HG03280 (cell line): ENCODE measurements at regions not wholly inside any gene's neighbourhood (a gene's known extent, or its start where the extent isn't known, plus 50 kb on each side); places are given as distances from the start of the nearest gene placed in this dataset.
A peak's percentile ranks its signal among the peaks of the same experiment; 100 is the strongest.

Source experiments
- ATAC-seq: cut with Tn5 transposase; IDR thresholded peaks from one replicate; pipeline ENCODE4 v1.9.1; 2021; ENCODE audit warnings: mild to moderate bottlenecking, moderate library complexity; ENCODE audit not compliant: unreplicated experiment

GRCh38 chr3:113051787-113052186, 61.0 kb downstream of the GTPBP8 start:
- peak; percentile 20 for ATAC-seq

DNA sequence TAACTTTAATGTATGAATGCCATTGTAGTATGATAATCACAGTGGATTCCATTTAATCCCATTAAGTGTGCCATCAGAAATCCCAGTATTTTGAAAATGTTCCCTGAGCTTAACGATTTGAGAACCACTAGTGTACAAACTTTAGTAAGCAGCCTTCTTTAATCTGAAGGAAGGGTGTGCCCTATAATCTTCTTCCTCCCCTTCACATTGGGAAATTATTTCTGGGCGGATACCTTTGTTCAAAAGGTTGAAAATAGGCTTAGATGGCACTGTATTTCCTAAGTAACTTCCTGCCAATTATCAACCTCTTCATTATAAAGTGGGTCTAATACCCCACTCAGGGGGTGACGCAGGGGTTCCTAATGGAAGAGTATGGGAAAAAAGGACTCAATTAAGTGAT, 62.4 kb downstream of the GTPBP8 start:
- no peak for ATAC-seq

DNA sequence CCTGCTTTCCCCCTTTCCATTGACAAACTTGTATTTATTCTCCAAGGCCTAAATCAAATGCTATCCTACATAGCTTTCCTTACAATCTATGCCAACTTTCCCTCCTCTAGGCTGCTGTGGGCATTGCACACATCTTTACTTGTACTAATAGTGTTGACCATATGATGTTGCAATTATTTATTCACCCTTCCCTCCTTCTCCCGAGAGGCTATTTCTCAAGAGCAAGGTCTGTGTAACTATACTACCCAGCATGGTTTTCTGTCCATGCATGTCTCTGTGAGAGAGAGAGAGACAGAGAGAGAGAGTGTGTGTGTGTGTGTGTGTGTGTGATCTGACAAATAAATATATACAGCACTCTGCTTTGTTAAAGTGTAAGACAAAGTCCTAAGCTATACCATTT, 63.8 kb downstream of the GTPBP8 start:
- ATAC-seq = no peak

DNA sequence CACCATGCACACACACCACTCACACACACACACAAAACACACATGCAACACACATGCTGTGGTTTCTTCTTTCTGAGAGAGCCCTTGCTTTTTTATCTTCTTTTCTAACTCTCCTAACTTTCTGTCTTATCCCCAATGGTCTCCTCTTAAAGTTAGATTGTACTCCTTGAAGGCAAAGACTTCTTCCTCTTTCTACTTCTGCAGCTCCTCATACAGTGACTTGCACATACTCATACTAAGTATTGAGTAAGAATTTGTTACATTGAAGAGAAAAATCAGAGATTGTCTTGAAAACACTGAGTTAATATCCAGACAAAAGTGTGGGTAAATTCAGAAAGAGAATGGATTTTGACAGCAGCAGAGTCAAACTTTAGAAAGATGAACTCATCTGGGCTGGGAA, 64.4 kb downstream of the GTPBP8 start:
- no peak for ATAC-seq

GRCh38 chr3:113055961-113056360, 65.2 kb downstream of the GTPBP8 start:
- ATAC-seq = no peak

- ATAC-seq = peak; percentile 78
Measured at GRCh38 chr3:113057117-113057516, 66.3 kb downstream of the GTPBP8 start.

- ATAC-seq = no peak
Measured at GRCh38 chr3:113058188-113058587, 67.4 kb downstream of the GTPBP8 start.

DNA sequence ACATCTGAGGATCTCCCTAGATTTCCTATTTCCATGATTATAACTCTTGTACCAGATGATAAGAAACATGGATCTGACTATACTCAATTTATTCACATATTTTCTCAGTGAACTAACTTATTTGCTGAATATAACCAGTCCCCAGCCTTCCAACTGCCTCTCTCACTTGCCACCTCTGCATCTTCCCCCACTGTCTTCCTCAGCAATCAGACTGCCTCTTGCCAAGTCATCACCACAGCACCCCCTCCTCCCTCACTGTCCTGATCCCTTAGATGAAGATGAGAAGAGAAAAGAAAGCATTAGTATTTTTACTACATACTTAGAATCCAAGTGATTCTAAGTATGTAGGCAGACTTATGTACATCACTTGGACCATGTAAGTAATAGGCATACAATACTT, 71.9 kb downstream of the GTPBP8 start:
- no peak for ATAC-seq

DNA sequence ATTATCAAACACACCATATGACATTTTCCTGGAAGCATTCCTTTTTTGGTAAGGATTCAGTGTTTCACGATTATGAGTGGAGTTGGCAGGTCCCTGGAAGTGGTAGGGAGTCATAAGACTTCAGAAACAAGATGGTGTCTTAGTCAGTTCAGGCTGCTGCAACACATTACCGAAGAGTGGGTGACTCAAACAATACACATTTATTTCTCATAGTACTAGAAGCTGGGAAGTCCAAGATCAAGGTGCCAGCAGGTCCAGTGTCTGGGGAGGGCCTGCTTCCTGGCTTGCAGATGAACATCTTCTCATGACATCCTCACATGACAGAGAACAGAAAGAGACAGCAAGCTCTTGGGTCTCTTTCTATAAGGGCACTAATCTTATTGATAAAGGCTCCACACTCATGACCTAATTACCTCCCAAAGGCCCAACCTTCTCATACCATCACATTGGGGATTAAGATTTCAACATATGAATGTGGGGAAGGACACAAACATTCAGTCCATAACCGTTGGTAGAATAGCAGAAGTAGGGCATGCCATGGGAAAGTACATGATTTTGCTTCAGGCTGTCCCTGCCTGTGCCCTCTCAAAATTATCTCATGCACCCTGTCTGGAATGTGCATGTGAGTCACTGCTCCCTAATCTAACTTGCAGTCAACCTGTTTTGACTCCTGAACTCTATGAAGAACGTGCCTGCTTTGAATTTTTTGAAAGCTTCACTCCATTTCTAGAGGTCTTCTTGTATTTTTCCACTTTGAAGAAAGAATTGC, 72.5 kb downstream of the GTPBP8 start:
- no peak for ATAC-seq

GRCh38 chr3:113064183-113064582, 73.4 kb downstream of the GTPBP8 start:
- no peak for ATAC-seq

GRCh38 chr3:113065336-113065735, 74.6 kb downstream of the GTPBP8 start:
- no peak for ATAC-seq

DNA sequence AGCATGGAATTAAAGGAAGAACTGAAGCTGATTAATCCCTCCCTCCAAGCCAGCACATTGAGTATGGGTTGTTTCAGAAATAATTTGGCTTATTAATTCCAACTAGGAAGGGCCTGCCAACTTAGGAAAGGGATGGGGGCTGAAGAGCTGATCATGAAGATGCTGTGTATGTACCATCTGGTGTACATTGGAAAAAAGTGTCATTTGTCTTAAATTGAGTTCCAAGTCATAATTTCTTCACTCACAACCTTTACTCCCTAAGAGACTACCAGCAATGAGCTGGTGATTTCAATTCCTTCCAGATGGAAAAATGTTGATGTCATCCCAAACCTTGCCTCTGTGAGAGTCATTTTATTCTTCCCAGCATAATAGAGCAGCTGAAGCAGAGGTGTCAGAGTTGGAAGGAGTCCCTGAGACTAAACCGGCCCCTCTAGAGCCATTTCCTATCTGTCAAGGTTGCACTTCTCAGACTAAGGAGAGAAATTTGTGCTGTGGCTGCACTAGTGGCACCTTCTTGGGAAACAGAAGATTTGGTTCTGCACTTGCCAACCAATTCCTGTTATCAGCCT, 79.4 kb downstream of the GTPBP8 start:
- no peak for ATAC-seq

GRCh38 chr3:113070681-113071113, 79.9 kb downstream of the GTPBP8 start:
- peak; percentile 100 for ATAC-seq

GRCh38 chr3:113075588-113075987, 84.8 kb downstream of the GTPBP8 start:
- no peak for ATAC-seq

DNA sequence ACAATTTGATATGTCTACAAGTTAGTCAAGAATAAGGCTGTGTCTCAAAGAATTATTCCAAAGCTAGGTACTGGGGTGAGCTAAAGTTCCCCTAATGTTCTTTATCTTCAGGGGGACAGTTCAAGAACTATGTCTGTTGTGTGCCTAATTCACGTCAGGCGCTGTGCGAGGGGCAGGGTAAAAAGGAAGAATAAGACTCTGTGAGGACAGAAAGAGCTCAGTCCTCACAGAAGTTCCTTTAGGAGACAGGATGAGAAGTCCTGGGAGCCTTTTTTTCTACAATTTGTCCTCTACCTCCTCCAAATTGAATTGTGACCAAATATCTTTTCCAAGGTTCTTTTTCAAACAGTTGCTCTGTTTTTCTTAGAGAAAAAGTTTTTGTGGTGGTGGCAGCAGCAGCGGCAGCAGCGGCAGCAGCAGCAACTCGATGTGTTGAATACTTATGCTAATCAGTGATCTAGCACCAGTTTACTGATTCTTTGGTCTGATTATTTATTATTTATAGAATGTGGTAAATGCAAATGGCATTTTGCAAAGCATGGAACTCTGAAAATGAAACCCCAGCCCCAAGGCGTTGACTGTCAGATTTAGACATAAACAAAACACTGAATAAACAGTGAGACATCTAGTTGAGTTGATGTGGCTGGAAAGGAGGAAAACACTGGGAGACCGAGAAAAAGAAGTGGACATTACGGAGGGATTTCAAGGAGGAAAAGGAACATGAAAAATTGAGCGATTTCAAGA, 88.6 kb downstream of the GTPBP8 start:
- peak; percentile 92 for ATAC-seq

DNA sequence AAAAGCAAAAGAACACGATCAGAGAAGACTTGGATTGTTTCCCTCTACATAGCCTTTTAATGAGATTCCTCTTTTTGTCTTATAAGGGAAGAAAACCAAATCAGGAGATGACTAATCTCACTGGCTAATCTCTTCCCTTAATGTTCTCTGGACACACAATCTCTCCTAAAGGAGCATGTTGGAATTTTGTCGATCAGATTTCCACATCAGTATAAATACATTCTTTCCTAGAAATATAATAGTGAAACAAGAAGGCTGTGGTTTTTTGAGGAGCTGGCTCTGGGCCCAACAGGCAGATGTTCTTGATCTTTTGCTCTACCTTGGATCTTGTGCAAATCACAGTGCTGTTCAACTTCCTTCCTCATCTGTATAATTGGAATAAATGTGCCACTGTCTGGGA, 94.0 kb downstream of the GTPBP8 start:
- no peak for ATAC-seq

GRCh38 chr3:113086560-113087461, 96.0 kb downstream of the GTPBP8 start:
- ATAC-seq = no peak

GRCh38 chr3:113088616-113089015, 97.8 kb downstream of the GTPBP8 start:
- ATAC-seq = no peak

- ATAC-seq = no peak
Measured at GRCh38 chr3:113091417-113091816, 100.6 kb downstream of the GTPBP8 start.

GRCh38 chr3:113092746-113093145, 102.0 kb downstream of the GTPBP8 start:
- no peak for ATAC-seq
